Mesendoderm (in vitro differentiated cells): ENCODE measurements at regions not wholly inside any gene's neighbourhood (a gene's known extent, or its start where the extent isn't known, plus 50 kb on each side); places are given as distances from the start of the nearest gene placed in this dataset.
"Not testable (repeated sequence)": the region's sequence is repeated elsewhere in the genome, so short reads cannot be mapped to it uniquely, and the experiment has no call there.

ENCODE experiments used
- DNase-seq: peaks from one replicate; pipeline ENCODE4 v3.0.0; 2013
- H2AK5ac ChIP-seq: 2 replicates; pipeline ENCODE4 v1.6.1; 2013; ENCODE audit warnings: low read length, inconsistent platforms
- H2BK120ac ChIP-seq: 2 replicates; pipeline ENCODE4 v1.6.1; 2013; ENCODE audit warnings: low read depth, mild to moderate bottlenecking, low read length, moderate library complexity, mixed read lengths
- H2BK15ac ChIP-seq: replicated peaks from 2 replicates; pipeline ENCODE4 v1.6.1; 2013; ENCODE audit warnings: low read depth, mild to moderate bottlenecking, moderate library complexity
- H2BK5ac ChIP-seq: 2 replicates; pipeline ENCODE4 v1.6.1; 2013; ENCODE audit warnings: low read length, inconsistent platforms
- H3K18ac ChIP-seq: 2 replicates; pipeline ENCODE4 v1.6.1; 2013; ENCODE audit warnings: mild to moderate bottlenecking, low read length, mixed read lengths
- H3K23ac ChIP-seq: one replicate; pipeline ENCODE4 v1.6.1; 2013; ENCODE audit warnings: low read length
- H3K27ac ChIP-seq: 2 replicates; pipeline ENCODE4 v1.5.1; 2013; ENCODE audit warnings: low read depth, mild to moderate bottlenecking, inconsistent platforms, low read length, moderate library complexity
- H3K27me3 ChIP-seq: 2 replicates; pipeline ENCODE4 v1.6.1; 2013; ENCODE audit warnings: low read length, control low read depth, mild to moderate bottlenecking, inconsistent platforms; ENCODE audit not compliant: insufficient read depth, poor library complexity
- H3K36me3 ChIP-seq: 2 replicates; pipeline ENCODE4 v1.6.1; 2013; ENCODE audit warnings: low read length, inconsistent platforms; ENCODE audit not compliant: control insufficient read depth, insufficient read depth
- H3K4ac ChIP-seq: one replicate; pipeline ENCODE4 v1.6.1; 2013; ENCODE audit warnings: low read depth, mild to moderate bottlenecking, low read length, moderate library complexity
- H3K4me1 ChIP-seq: 2 replicates; pipeline ENCODE4 v1.6.1; 2013; ENCODE audit warnings: low read depth, low read length, inconsistent platforms; ENCODE audit not compliant: control insufficient read depth
- H3K4me2 ChIP-seq: 2 replicates; pipeline ENCODE4 v1.6.1; 2013; ENCODE audit warnings: low read length
- H3K4me3 ChIP-seq: 2 replicates; pipeline ENCODE4 v1.5.1; 2013; ENCODE audit warnings: mild to moderate bottlenecking, low read length
- H3K56ac ChIP-seq: one replicate; pipeline ENCODE4 v1.6.1; 2013; ENCODE audit warnings: low read length
- H3K79me1 ChIP-seq: 2 replicates; pipeline ENCODE4 v1.6.1; 2013; ENCODE audit warnings: low read length, inconsistent platforms
- H3K79me2 ChIP-seq: 2 replicates; pipeline ENCODE4 v1.6.1; 2013; ENCODE audit warnings: mild to moderate bottlenecking, low read length; ENCODE audit not compliant: control insufficient read depth, insufficient read depth
- H3K9ac ChIP-seq: 2 replicates; pipeline ENCODE4 v1.6.1; 2013; ENCODE audit warnings: low read length, inconsistent platforms
- H4K5ac ChIP-seq: one replicate; pipeline ENCODE4 v1.6.1; 2013; ENCODE audit warnings: low read length
- H4K8ac ChIP-seq: one replicate; pipeline ENCODE4 v1.6.1; 2013; ENCODE audit warnings: low read depth, mild to moderate bottlenecking, control low read depth, low read length, moderate library complexity
- WGBS: extraction: QIAGEN DNeasy Blood & Tissue Kit; methylation state at CpG from one replicate; pipeline ENCODE4 v1.1.7; 2013; ENCODE audit warnings: low lambda C conversion rate, missing lambda C conversion rate; ENCODE audit not compliant: insufficient coverage; ENCODE audit errors: extremely low coverage; 5-methylcytosine and 5-hydroxymethylcytosine counted together

GRCh38 chr2:18939740-18940139 is 350.4 kb upstream of the NT5C1B start:
- WGBS = no CpG with 5 or more reads among the region's 5 CpGs
- H3K4ac ChIP-seq, DNase-seq, H3K79me2 ChIP-seq, H2BK120ac ChIP-seq, H2BK5ac ChIP-seq, H3K4me3 ChIP-seq, H3K56ac ChIP-seq, H4K8ac ChIP-seq, H3K36me3 ChIP-seq, H3K9ac ChIP-seq, H3K4me2 ChIP-seq, H3K23ac ChIP-seq, H3K27ac ChIP-seq, H2BK15ac ChIP-seq, H3K4me1 ChIP-seq, H2AK5ac ChIP-seq, H3K79me1 ChIP-seq, H3K18ac ChIP-seq, H4K5ac ChIP-seq, H3K27me3 ChIP-seq: not testable (repeated sequence)

- no CpG with 5 or more reads among the region's 1 CpG for WGBS
- no peak overlapping the region for H3K4me3 ChIP-seq
- no peaks in the 10 kb centered on the region for H3K79me2 ChIP-seq
Measured at GRCh38 chr2:18934886-18935285, 345.5 kb upstream of the NT5C1B start.

DNA sequence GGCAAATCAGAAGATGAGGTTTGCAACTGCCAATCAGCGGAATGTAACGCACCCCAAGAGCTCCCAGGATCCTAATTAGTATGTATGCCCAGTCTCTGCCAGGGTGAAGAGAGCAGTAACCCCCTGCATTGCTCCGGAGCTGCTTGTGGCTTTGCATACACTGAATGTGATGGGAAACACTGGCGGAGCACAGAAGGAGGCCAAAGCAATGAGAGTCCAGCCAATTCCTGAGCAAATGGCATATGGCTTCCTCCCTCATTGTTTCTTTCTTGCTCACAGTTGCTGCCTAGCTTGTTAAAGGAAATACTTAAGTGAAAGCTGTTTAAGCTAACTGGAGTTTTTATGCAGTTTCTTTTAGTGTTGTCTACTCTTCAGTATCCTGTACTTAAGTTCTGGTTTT is 343.5 kb upstream of the NT5C1B start:
- Histone ChIP-seq H4K8ac (no peak overlapping the region), H3K56ac (no peak overlapping the region)
- DNase-seq = no peak

More at GRCh38 chr2:18934886-18935285, 345.5 kb upstream of the NT5C1B start:
- Histone ChIP-seq H3K9ac (no peak overlapping the region), H3K56ac (no peak overlapping the region), H4K8ac (no peak overlapping the region), H2BK120ac (no peak overlapping the region), H3K27ac (no peak overlapping the region), H3K79me1 (no peaks in the 10 kb centered on the region), H3K4ac (no peak overlapping the region), H3K27me3 (no peaks in the 10 kb centered on the region), H3K4me2 (no peak overlapping the region), H2AK5ac (no peak overlapping the region), H3K18ac (no peak overlapping the region), H4K5ac (no peak overlapping the region), H2BK15ac (no peak overlapping the region), H2BK5ac (no peak overlapping the region), H3K4me1 (no peaks in the 10 kb centered on the region), H3K23ac (no peak overlapping the region), H3K36me3 (no peaks in the 10 kb centered on the region)
- no peak for DNase-seq

GRCh38 chr2:18930971-18931370 is 341.6 kb upstream of the NT5C1B start:
- DNase-seq = no peak
- H4K5ac ChIP-seq = no peak overlapping the region
- no peaks in the 10 kb centered on the region for H3K4me1 ChIP-seq
- no peak overlapping the region for H3K27ac ChIP-seq
- no peak overlapping the region for H3K4me2 ChIP-seq
- H3K23ac ChIP-seq = no peak overlapping the region
- no peaks in the 10 kb centered on the region for H3K79me2 ChIP-seq
- no peak overlapping the region for H3K4ac ChIP-seq
- no peak overlapping the region for H2BK5ac ChIP-seq
- no peak overlapping the region for H3K9ac ChIP-seq
- no peak overlapping the region for H3K18ac ChIP-seq
- no peak overlapping the region for H4K8ac ChIP-seq
- no peaks in the 10 kb centered on the region for H3K79me1 ChIP-seq
- H2BK15ac ChIP-seq = no peak overlapping the region
- no peak overlapping the region for H3K4me3 ChIP-seq
- no peak overlapping the region for H3K56ac ChIP-seq
- no peaks in the 10 kb centered on the region for H3K27me3 ChIP-seq
- no peaks in the 10 kb centered on the region for H3K36me3 ChIP-seq
- no peak overlapping the region for H2AK5ac ChIP-seq
- WGBS = no CpG with 5 or more reads among the region's 6 CpGs
- no peak overlapping the region for H2BK120ac ChIP-seq

More for the DNA sequence above, 343.5 kb upstream of the NT5C1B start:
- H2AK5ac ChIP-seq = no peak overlapping the region
- H3K9ac ChIP-seq = no peak overlapping the region
- H3K18ac ChIP-seq = no peak overlapping the region
- no peaks in the 10 kb centered on the region for H3K27me3 ChIP-seq
- H3K4me2 ChIP-seq = no peak overlapping the region
- H3K79me1 ChIP-seq = no peaks in the 10 kb centered on the region
- no peak overlapping the region for H3K4me3 ChIP-seq
- H2BK120ac ChIP-seq = no peak overlapping the region
- no peak overlapping the region for H2BK15ac ChIP-seq
- no peak overlapping the region for H3K4ac ChIP-seq
- no peaks in the 10 kb centered on the region for H3K4me1 ChIP-seq
- H2BK5ac ChIP-seq = no peak overlapping the region
- H4K5ac ChIP-seq = no peak overlapping the region
- H3K79me2 ChIP-seq = no peaks in the 10 kb centered on the region
- no peaks in the 10 kb centered on the region for H3K36me3 ChIP-seq
- no peak overlapping the region for H3K23ac ChIP-seq
- H3K27ac ChIP-seq = no peak overlapping the region
- no CpG with 5 or more reads among the region's 4 CpGs for WGBS

- H3K4me3 ChIP-seq = no peak overlapping the region
- WGBS = no CpG with 5 or more reads among the region's 3 CpGs
- H2BK120ac ChIP-seq = no peak overlapping the region
Measured at GRCh38 chr2:18927525-18928232, 338.3 kb upstream of the NT5C1B start.

More at GRCh38 chr2:18927525-18928232, 338.3 kb upstream of the NT5C1B start:
- Histone ChIP-seq H3K79me2 (no peaks in the 10 kb centered on the region), H3K79me1 (no peaks in the 10 kb centered on the region), H2BK5ac (no peak overlapping the region), H3K27me3 (no peaks in the 10 kb centered on the region), H4K8ac (no peak overlapping the region), H3K56ac (no peak overlapping the region), H2AK5ac (no peak overlapping the region), H3K18ac (no peak overlapping the region), H3K4me1 (no peaks in the 10 kb centered on the region), H3K4ac (no peak overlapping the region), H3K23ac (no peak overlapping the region), H2BK15ac (no peak overlapping the region), H3K27ac (no peak overlapping the region), H3K36me3 (no peaks in the 10 kb centered on the region), H3K4me2 (no peak overlapping the region), H3K9ac (no peak overlapping the region), H4K5ac (no peak overlapping the region)
- DNase-seq = no peak
